IPS-15b (cell line): ENCODE measurements at regions not wholly inside any gene's neighbourhood (a gene's known extent, or its start where the extent isn't known, plus 50 kb on each side); places are given as distances from the start of the nearest gene placed in this dataset.
"Not testable (repeated sequence)": the region's sequence is repeated elsewhere in the genome, so short reads cannot be mapped to it uniquely, and the experiment has no call there.

Experiments
- H3K27me3 ChIP-seq: one replicate; pipeline ENCODE4 v1.6.1; 2013; ENCODE audit warnings: low read length; ENCODE audit not compliant: control insufficient read depth, insufficient read depth
- H3K36me3 ChIP-seq: one replicate; pipeline ENCODE4 v1.6.1; 2013; ENCODE audit warnings: low read length; ENCODE audit not compliant: control insufficient read depth, insufficient read depth
- H3K4me1 ChIP-seq: one replicate; pipeline ENCODE4 v1.6.1; 2013; ENCODE audit warnings: mild to moderate bottlenecking, low read length; ENCODE audit not compliant: control insufficient read depth, insufficient read depth
- H3K4me3 ChIP-seq: one replicate; pipeline ENCODE4 v1.5.1; 2013; ENCODE audit warnings: low read depth, low read length
- H3K9ac ChIP-seq: one replicate; pipeline ENCODE4 v1.6.1; 2013; ENCODE audit warnings: low read depth, mild to moderate bottlenecking, low read length
- H3K9me3 ChIP-seq: one replicate; pipeline ENCODE4 v1.6.1; 2013; ENCODE audit warnings: mild to moderate bottlenecking, low read length; ENCODE audit not compliant: control insufficient read depth, insufficient read depth

DNA sequence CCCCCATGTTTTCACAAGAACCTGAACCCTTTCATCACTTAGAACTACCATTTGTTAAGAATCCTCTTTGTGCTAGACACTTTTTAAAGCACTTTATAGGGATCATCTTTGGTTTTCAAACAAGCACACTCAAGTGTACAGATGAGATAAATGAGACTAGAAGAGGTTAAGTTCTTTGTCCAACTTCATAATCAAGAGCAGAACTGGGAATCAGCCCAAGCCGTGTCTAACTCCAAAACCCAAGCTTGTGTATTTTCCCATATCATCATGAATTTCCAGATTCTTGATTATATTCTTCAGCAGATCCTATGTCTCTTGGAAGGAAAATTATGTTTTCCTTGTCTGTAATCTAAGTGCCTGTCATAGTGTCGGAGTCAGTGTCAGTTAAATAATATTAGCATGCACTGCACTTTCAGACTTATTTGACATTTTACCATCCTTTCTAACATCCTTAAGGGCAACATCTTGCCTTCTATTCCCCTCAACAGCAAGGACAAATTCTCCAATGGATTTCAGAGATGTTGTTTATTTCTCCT, 123.0 kb upstream of the SETBP1 start:
- Histone ChIP-seq H3K27me3 (no peaks in the 10 kb centered on the region), H3K4me3 (no peak overlapping the region), H3K4me1 (no peaks in the 10 kb centered on the region), H3K9me3 (no peaks in the 10 kb centered on the region), H3K36me3 (no peaks in the 10 kb centered on the region), H3K9ac (no peak overlapping the region)

DNA sequence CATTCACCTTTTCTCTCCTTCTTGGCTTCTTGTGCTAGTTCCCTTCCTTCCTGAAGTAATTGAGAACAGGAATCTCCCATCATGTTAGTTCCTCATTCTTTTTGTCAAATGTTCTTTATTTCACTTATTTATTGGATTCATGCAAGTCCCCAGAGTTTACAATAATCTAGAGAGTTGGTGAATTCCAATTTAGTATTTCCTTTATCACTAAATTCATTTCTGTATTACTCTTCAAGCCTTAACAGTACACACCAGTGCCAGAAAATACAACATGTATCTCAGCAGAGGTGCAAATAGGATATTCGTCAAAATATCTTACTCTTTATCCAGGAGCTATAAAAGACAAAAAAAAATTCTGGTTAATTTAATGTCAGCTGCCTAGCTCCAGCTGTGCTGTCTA, 121.9 kb upstream of the SETBP1 start:
- Histone ChIP-seq H3K36me3 (no peaks in the 10 kb centered on the region), H3K4me1 (no peaks in the 10 kb centered on the region), H3K4me3 (no peak overlapping the region), H3K27me3 (no peaks in the 10 kb centered on the region), H3K9me3 (no peaks in the 10 kb centered on the region), H3K9ac (no peak overlapping the region)

DNA sequence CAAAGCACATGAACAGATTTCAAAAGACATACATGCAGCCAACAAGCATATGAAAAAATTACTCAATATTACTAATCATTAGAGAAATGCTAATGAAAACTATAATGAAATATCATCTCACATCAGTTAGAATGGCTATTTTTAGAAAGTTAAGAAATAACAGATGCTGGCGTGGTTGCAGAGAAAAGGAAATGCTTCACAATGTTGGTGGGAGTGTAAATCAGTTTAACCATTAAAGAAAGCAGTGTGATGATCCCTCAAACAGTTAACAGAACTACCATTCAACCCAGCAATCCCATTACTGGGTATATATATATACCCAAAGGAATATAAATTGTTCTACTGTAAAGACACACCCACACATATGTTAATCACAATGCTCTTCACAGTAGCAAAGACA, 117.7 kb upstream of the SETBP1 start:
- no peaks in the 10 kb centered on the region for H3K36me3 ChIP-seq
- no peaks in the 10 kb centered on the region for H3K9me3 ChIP-seq
- no peaks in the 10 kb centered on the region for H3K4me1 ChIP-seq
- H3K27me3 ChIP-seq = no peaks in the 10 kb centered on the region
- no peak overlapping the region for H3K4me3 ChIP-seq
- no peak overlapping the region for H3K9ac ChIP-seq

DNA sequence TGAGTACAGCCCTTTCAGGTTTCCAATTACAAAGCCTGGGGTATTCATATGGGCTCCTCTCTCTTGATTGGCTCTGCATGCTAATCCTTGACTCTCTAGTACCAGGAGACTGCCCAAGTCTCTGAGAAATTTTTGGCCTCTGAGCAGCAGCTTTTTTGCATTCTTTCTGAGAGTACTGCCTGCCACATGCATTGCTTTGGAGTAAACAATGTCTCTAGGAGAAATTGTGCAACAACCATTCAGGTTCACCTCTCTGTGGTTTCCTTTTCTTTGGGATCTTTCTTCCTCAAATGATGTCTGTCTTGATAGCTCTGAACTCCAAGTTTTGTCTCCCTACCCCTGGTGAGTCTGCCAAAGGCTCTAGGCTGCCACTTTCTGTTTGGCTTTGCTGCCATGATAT, 115.8 kb upstream of the SETBP1 start:
- H3K9ac ChIP-seq = no peak overlapping the region
- no peak overlapping the region for H3K4me3 ChIP-seq
- no peaks in the 10 kb centered on the region for H3K36me3 ChIP-seq
- H3K4me1 ChIP-seq = peaks cover 5% of the 10 kb centered on the region
- H3K27me3 ChIP-seq = no peaks in the 10 kb centered on the region
- H3K9me3 ChIP-seq = no peaks in the 10 kb centered on the region

DNA sequence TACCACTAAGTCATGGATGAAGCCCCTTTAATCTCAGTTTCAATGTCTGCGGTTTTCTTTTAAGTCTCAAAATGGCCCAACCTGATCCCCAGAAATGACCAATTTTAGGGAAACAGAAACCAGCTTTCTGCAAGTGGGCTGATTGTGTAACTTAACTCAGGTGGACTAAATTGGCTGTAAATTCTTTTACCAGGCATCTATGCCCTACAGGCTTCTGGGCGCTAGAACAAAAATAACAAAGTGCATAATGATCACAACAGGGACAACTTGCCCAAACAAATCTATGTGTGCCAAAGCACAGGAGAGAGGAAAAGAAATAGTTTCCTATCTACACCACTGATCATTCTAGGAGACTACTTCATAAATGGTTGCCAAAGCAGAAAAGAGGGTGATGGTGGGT, 112.3 kb upstream of the SETBP1 start:
- H3K4me3 ChIP-seq = no peak overlapping the region
- H3K4me1 ChIP-seq = peaks cover 5% of the 10 kb centered on the region
- no peak overlapping the region for H3K9ac ChIP-seq
- H3K27me3 ChIP-seq = no peaks in the 10 kb centered on the region
- H3K36me3 ChIP-seq = no peaks in the 10 kb centered on the region
- no peaks in the 10 kb centered on the region for H3K9me3 ChIP-seq

DNA sequence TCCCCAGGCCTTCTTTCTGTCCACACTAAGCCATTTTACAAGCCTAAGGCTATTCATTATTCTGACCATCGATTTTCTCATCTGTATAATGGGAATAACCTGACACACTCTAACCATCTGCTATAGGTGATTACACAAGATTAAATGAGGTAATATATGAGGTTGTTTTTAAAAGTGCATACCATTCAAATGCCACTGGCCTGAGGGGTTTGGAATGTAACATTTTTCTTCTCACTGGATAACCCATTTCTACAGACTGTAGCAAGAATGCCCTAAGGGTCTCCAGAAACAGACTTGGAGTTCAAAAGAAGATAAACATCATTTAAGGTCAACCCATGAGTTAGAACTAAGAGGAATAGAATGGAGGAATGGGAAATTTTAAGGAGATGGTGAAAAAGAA, 111.7 kb upstream of the SETBP1 start:
- Histone ChIP-seq H3K9me3 (no peaks in the 10 kb centered on the region), H3K9ac (no peak overlapping the region), H3K27me3 (no peaks in the 10 kb centered on the region), H3K4me1 (peaks cover 5% of the 10 kb centered on the region), H3K4me3 (no peak overlapping the region), H3K36me3 (no peaks in the 10 kb centered on the region)

DNA sequence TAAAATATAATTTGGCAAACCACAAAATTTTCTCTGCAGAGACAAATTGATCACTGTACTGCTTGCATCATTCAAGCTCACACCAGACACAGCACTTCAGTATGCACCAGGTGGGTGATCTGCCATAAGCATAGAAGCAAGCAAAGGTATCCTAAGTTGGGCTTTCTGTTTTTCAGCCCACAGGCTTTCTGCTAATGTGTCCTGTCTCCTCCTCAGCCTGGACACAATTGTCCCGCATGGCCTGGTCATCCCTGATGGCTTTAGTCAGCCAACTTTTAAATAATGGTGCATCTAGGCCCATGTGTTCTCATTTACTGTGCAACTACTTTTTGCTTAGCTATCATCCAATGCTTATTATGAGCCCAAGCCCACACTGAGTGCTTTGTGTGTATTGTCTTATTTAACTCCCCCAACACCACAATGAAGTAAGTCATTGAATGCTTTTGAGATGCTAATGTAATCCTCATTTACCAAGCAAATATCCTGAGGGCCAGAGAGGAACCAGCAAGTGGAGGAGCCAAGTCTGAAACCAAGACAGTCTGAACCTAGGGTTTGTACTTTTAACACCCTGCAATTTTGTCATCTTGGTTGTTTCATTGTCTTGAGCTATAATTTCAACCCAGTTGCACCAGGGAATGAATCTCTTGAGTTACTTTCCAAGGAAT, 111.2 kb upstream of the SETBP1 start:
- Histone ChIP-seq H3K9me3 (no peaks in the 10 kb centered on the region), H3K9ac (no peak overlapping the region), H3K4me3 (no peak overlapping the region), H3K27me3 (no peaks in the 10 kb centered on the region), H3K4me1 (peaks cover 5% of the 10 kb centered on the region), H3K36me3 (no peaks in the 10 kb centered on the region)

DNA sequence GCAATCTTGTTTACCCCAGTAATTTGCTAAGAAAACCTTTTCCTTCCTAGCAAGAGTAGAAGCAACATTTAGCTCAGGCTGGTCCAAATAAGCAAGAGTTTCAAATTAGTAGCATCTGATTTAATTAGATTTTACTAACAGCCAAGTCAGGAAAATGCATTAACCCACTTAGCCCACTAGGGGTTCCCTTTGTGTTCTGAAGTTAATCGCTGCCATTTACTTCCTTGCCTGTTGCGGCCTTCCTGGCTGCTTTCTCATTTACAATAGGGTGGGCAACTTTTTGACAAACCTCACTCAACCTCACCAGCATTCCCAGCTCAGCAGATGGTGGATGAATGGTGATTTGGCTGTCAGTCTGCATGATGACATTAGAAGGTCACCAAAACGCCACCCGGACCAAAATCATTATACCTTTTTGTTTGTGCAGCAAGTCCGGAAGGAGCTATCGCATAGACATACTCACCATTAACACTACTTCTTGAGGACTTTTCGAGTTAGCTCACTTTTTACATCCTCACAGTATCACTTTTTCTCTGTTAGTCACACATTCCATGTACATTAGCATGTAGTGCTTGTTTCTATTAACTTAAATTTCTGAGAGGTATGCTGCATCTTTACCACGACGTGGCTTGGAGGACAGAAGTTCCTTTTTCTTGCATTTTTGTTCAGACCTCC, 101.5 kb upstream of the SETBP1 start:
- Histone ChIP-seq H3K9me3 (no peaks in the 10 kb centered on the region), H3K9ac (no peak overlapping the region), H3K4me3 (no peak overlapping the region), H3K4me1 (no peaks in the 10 kb centered on the region), H3K27me3 (no peaks in the 10 kb centered on the region), H3K36me3 (no peaks in the 10 kb centered on the region)

DNA sequence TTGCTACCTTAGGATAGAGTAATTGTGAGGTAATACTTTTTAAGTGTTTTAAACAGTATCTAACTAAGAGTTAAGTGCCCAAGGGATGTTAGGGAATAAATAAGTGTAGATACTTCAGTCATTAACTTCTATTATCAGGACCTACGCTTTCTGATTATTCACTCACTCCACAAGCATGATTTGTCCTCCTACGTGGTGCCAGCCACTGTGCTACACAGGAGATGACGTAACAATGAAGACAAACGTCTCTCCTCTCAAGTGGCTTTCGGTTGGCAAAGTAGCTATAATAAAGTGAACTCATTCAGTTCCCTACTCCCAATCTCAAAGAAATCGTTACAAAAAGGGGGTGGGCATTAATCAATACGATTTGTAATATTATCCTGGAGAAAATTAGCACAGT, 100.9 kb upstream of the SETBP1 start:
- no peaks in the 10 kb centered on the region for H3K27me3 ChIP-seq
- no peak overlapping the region for H3K4me3 ChIP-seq
- H3K9me3 ChIP-seq = no peaks in the 10 kb centered on the region
- H3K4me1 ChIP-seq = no peaks in the 10 kb centered on the region
- no peak overlapping the region for H3K9ac ChIP-seq
- no peaks in the 10 kb centered on the region for H3K36me3 ChIP-seq

DNA sequence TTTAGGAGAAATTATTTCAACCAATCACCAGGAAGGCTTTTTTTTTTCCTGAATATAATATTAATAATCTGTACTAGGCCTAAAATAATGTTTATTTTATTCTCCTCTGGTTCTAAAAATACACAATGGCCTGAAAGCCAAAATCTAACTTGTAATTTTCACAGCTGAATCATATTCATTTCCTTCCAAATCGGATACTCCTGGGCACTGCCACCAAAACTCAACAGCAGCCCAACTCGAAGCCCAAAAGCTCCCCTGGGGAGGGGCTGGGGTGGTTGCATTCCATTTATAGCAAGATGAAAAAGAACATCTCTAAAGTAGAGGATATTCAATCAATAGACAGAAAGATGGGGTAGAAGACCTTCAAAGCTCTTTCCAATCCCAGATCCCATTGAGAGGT, 100.5 kb upstream of the SETBP1 start:
- no peak overlapping the region for H3K4me3 ChIP-seq
- no peaks in the 10 kb centered on the region for H3K27me3 ChIP-seq
- H3K4me1 ChIP-seq = no peaks in the 10 kb centered on the region
- H3K9ac ChIP-seq = no peak overlapping the region
- no peaks in the 10 kb centered on the region for H3K36me3 ChIP-seq
- no peaks in the 10 kb centered on the region for H3K9me3 ChIP-seq

DNA sequence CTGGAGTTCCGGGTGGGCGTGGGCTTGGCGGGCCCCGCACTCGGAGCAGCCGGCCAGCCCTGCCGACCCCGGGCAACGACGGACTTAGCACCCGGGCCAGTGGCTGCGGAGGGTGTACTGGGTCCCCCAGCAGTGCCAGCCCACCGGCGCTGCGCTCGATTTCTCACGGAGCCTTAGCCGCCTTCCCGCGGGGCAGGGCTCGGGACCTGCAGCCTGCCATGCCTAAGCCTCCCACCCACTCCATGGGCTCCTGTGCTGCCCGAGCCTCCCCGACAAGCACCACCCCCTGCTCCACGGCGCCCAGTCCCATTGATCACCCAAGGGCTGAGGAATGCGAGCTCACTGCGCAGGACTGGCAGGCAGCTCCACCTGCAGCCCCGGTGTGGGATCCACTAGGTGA, 99.9 kb upstream of the SETBP1 start:
- not testable (repeated sequence) for H3K27me3 ChIP-seq, H3K36me3 ChIP-seq, H3K4me1 ChIP-seq, H3K9ac ChIP-seq, H3K9me3 ChIP-seq, H3K4me3 ChIP-seq

DNA sequence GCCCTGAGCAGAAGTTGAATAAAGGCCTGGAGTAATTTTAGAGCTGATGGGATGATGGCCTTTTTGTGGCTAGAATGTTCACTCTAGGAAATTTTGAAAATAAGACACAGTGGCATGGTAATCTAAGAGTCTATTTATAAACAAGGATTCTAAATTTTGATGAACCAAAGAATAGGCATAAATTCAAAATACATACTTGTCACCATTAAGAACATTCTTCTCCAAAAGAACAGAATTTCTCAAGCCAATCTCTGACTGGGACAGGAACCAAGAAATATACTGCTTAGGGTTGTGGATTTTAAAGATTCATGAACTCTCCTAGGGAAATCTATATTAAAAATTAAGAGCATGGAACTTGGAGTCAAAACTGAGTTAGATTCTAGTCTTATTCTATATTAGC, 98.2 kb upstream of the SETBP1 start:
- Histone ChIP-seq H3K9me3 (no peaks in the 10 kb centered on the region), H3K4me1 (no peaks in the 10 kb centered on the region), H3K36me3 (no peaks in the 10 kb centered on the region), H3K9ac (no peak overlapping the region), H3K27me3 (no peaks in the 10 kb centered on the region), H3K4me3 (no peak overlapping the region)
